GM10266 (cell line): ENCODE measurements at regions not wholly inside any gene's neighbourhood (a gene's known extent, or its start where the extent isn't known, plus 50 kb on each side); places are given as distances from the start of the nearest gene placed in this dataset.
"Not testable (repeated sequence)": the region's sequence is repeated elsewhere in the genome, so short reads cannot be mapped to it uniquely, and the experiment has no call there.

Experiments
- DNase-seq: peaks from one replicate; pipeline ENCODE4 v3.0.0; 2012; ENCODE audit errors: extremely low spot score
- TF ChIP-seq, protein P1 (sequence below): IDR thresholded peaks from 2 replicates; pipeline ENCODE4 v1.5.1; 2012; ENCODE audit warnings: mild to moderate bottlenecking, low read depth; ENCODE audit not compliant: control insufficient read depth, insufficient read depth; ENCODE audit errors: missing control alignments

DNA sequence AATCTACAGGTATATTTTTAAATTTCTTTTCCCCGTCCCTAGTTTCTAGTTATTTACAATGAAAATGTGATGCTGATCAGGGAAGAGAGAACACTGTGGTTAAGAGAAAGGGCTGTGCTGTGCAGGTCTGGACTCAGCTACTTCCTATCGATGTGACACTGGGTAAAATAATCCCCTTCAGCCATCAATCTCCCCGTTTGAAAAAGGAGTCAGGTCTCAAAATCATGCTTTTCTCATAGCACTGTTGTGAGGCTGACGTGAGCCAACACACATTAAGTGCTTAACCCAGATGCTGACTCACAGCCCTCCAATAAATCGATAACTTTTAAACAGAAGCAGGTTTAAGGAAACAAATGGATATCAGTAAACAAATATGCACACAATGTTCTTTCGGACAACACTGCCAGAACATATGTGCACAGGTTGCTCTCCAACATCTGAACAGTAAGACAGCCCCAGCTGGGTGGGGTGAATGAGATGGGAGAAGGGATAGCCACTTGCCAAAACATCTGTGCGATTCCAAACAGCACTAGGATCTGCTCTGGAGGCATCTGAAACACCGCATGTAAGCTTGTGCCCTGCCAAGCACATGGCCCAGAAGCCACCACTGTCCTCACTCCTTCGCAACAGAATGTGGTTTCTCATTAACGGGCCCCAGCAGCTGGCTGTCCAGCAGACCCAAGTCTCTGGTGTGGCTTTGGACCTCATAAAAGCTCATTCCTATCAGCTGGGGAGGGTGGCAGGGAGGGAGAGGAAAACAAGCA, 143.2 kb upstream of the PRICKLE2 start:
- TF ChIP-seq, protein P1, sequence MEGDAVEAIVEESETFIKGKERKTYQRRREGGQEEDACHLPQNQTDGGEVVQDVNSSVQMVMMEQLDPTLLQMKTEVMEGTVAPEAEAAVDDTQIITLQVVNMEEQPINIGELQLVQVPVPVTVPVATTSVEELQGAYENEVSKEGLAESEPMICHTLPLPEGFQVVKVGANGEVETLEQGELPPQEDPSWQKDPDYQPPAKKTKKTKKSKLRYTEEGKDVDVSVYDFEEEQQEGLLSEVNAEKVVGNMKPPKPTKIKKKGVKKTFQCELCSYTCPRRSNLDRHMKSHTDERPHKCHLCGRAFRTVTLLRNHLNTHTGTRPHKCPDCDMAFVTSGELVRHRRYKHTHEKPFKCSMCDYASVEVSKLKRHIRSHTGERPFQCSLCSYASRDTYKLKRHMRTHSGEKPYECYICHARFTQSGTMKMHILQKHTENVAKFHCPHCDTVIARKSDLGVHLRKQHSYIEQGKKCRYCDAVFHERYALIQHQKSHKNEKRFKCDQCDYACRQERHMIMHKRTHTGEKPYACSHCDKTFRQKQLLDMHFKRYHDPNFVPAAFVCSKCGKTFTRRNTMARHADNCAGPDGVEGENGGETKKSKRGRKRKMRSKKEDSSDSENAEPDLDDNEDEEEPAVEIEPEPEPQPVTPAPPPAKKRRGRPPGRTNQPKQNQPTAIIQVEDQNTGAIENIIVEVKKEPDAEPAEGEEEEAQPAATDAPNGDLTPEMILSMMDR: no peak
- DNase-seq: no peak

GRCh38 chr3:64365877-64366276, 140.6 kb upstream of the PRICKLE2 start:
- TF ChIP-seq, protein P1: no peak
- DNase-seq: no peak

GRCh38 chr3:64363842-64364241, 138.6 kb upstream of the PRICKLE2 start:
- TF ChIP-seq, protein P1: no peak
- no peak for DNase-seq

DNA sequence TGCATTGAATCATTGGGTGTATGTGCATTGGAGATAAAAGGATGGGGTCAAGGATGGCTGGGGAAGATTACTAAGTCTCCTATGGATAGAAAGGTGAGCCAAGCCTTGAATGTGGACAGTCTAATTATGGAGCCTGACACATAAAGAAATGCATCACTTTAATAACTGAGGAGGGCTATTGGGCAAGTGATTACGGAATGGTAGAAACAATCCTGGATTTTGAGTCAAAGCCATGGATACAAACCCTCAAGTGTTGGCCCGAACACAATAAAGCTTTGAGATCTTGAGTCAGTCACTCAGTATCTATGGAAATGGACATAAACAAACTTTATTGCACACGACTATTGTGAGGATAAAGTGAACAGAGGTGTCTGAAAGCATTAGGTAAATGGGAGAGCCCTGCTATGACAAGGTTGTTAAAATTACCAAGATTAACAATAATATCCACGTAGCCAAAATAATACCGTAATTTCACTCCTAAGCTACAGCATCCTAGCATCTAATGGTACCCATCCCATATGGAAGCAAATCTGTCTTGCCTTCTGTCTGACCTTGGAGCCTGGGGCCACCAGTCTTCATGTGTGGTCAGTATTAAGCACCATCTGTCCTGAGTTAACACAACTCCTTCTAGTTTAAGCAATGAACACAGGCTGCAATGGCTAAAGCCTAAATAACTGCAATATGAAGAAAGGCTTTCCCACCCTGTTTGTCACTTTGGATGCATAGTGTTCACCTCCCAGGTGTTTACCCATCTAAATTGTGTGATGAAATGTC, 136.9 kb upstream of the PRICKLE2 start:
- TF ChIP-seq, protein P1: no peak
- DNase-seq: no peak

DNA sequence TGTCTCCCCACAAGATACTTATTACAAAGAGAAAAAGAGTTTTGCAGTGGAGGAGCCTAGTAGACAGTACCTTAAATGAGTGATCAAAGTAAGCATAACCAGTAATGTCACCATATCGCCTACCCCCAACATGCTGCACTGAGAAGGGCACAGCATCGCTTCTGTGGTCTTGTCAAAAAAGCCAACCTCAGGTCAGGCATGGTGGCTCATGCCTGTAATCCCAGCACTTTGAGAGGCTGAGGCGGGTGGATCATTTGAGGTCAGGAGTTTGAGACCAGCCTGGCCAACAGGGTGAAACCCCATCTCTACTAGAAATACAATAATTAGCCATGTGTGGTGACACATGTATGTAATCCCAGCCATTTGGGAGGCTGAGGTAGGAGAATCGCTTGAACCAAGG, 135.8 kb upstream of the PRICKLE2 start:
- DNase-seq: not testable (repeated sequence)

GRCh38 chr3:64360280-64360679, 135.0 kb upstream of the PRICKLE2 start:
- no peak for DNase-seq
- TF ChIP-seq, protein P1: no peak

GRCh38 chr3:64359735-64360134, 134.5 kb upstream of the PRICKLE2 start:
- TF ChIP-seq, protein P1: no peak
- no peak for DNase-seq
